B cell (primary cell): ENCODE measurements at regions not wholly inside any gene's neighbourhood (a gene's known extent, or its start where the extent isn't known, plus 50 kb on each side); places are given as distances from the start of the nearest gene placed in this dataset.

Experiments
- ATAC-seq: fragments of 200-7000 bp; cut with Tn5 transposase; one replicate; pipeline ENCODE4 v1.10.0; 2021; ENCODE audit warnings: low read depth, mild to moderate bottlenecking, moderate number of reproducible peaks, moderate library complexity
- CTCF ChIA-PET: fragments of 350-600 bp; sonication (Branson Sonifier 250); formaldehyde crosslinking; loops from one replicate; lab custom pipeline; 2021; ENCODE audit warnings: antibody characterized with exemption, inconsistent platforms; lab: Charles Lee
- POLR2A ChIA-PET: fragments of 350-600 bp; sonication (Branson Sonifier 250); formaldehyde crosslinking; loops from one replicate; lab custom pipeline; 2021; ENCODE audit warnings: antibody characterized with exemption; lab: Charles Lee
- DNase-seq: peaks from one replicate; pipeline ENCODE4 v3.0.0; 2013
- H2AFZ ChIP-seq: 2 replicates; pipeline ENCODE4 v1.6.1; 2012; ENCODE audit warnings: mild to moderate bottlenecking, low read depth, low read length; ENCODE audit not compliant: insufficient read depth, poor library complexity, severe bottlenecking
- H3K27ac ChIP-seq, 2 donors: 1 replicate in 1 of 2; 2 replicates in 1 of 2; pipeline ENCODE4 v1.5.1; 2012 to 2013; ENCODE audit warnings: low read length in 2 of 2, mild to moderate bottlenecking in 2 of 2, moderate library complexity in 1 of 2
- H3K27me3 ChIP-seq, 4 experiments: fragments of 200-600 bp in 1 of 4; sonication (generic) in 1 of 4; replicated peaks in 1 of 4; 1 replicate in 2 of 4; 2 replicates in 2 of 4; pipeline versions ENCODE4 v1.6.1 to v1.7.0; 2013 to 2016; ENCODE audit warnings: low read length in 3 of 4, mild to moderate bottlenecking in 2 of 4, mixed read lengths in 1 of 4, moderate library complexity in 1 of 4; ENCODE audit not compliant: insufficient read depth in 4 of 4, control insufficient read depth in 3 of 4; ENCODE audit errors: control extremely low read depth in 1 of 4
- H3K36me3 ChIP-seq, 2 experiments: replicated peaks in 1 of 2; 1 replicate in 1 of 2; 2 replicates in 1 of 2; pipeline versions ENCODE4 v1.6.1 to v1.7.1; 2013; ENCODE audit warnings: low read length in 1 of 2; ENCODE audit not compliant: insufficient read depth in 2 of 2, control insufficient read depth in 1 of 2; ENCODE audit errors: control extremely low read depth in 1 of 2, extremely low read depth in 1 of 2
- H3K4me1 ChIP-seq, 2 donors: fragments of 200-600 bp in 1 of 2; sonication (generic) in 1 of 2; 1 replicate in 1 of 2; 2 replicates in 1 of 2; pipeline versions ENCODE4 v1.5.1 to v1.6.1; 2013 to 2017; ENCODE audit warnings: low read length in 2 of 2; ENCODE audit not compliant: control insufficient read depth in 2 of 2, insufficient read depth in 2 of 2
- H3K4me2 ChIP-seq: replicated peaks from 2 replicates; pipeline ENCODE3; 2012; ENCODE audit warnings: mild to moderate bottlenecking, low read depth, low read length; ENCODE audit not compliant: poor library complexity, severe bottlenecking
- H3K4me3 ChIP-seq, 5 experiments: fragments of 200-600 bp in 1 of 5; sonication (generic) in 1 of 5; 1 replicate in 3 of 5; 2 replicates in 2 of 5; pipeline versions ENCODE4 v1.5.1 to v1.7.0; 2011 to 2016; ENCODE audit warnings: low read length in 4 of 5, mild to moderate bottlenecking in 4 of 5, low read depth in 2 of 5, control low read depth in 1 of 5, moderate library complexity in 1 of 5; ENCODE audit not compliant: insufficient read depth in 1 of 5; ENCODE audit errors: control extremely low read depth in 1 of 5, extremely low read depth in 1 of 5
- H3K79me2 ChIP-seq: fragments of 200-600 bp; sonication (generic); one replicate; pipeline ENCODE4 v1.6.0; 2016; ENCODE audit warnings: low read length; ENCODE audit not compliant: control insufficient read depth, insufficient read depth
- H3K9ac ChIP-seq: fragments of 200-600 bp; sonication (generic); 2 replicates; pipeline ENCODE4 v1.6.1; 2017; ENCODE audit warnings: mild to moderate bottlenecking, low read length, moderate library complexity
- H3K9me3 ChIP-seq, 3 donors: one replicate each; pipeline versions ENCODE4 v1.6.1 to v1.7.1; 2013; ENCODE audit warnings: low read length in 2 of 3; ENCODE audit not compliant: control insufficient read depth in 2 of 3, insufficient read depth in 1 of 3; ENCODE audit errors: control extremely low read depth in 1 of 3
- H4K20me1 ChIP-seq: 2 replicates; pipeline ENCODE4 v1.6.0; 2012; ENCODE audit warnings: mild to moderate bottlenecking, low read length; ENCODE audit not compliant: insufficient read depth, control insufficient read depth, poor library complexity, severe bottlenecking
- H3K27ac Mint-ChIP-seq: one replicate; pipeline ENCODE4 v1.8.0; 2021; ENCODE audit warnings: mixed read lengths
- H3K27me3 Mint-ChIP-seq: one replicate; pipeline ENCODE4 v1.8.0; 2021; ENCODE audit warnings: mixed read lengths
- H3K4me1 Mint-ChIP-seq: one replicate; pipeline ENCODE4 v1.8.0; 2021; ENCODE audit warnings: mixed read lengths
- H3K4me3 Mint-ChIP-seq: one replicate; pipeline ENCODE4 v1.8.0; 2021; ENCODE audit warnings: mixed read lengths
- H3K9me3 Mint-ChIP-seq: one replicate; pipeline ENCODE4 v1.8.0; 2022; ENCODE audit warnings: mixed read lengths; ENCODE audit not compliant: insufficient read depth
- CTCF ChIP-seq: fragments of 200-600 bp; IDR thresholded peaks from one replicate; pipeline ENCODE4 v1.8.0; 2022; ENCODE audit warnings: antibody characterized with exemption, mild to moderate bottlenecking
- EZH2 ChIP-seq: IDR thresholded peaks from 2 replicates; pipeline ENCODE4 v1.6.1; 2012; ENCODE audit warnings: borderline replicate concordance, low read depth, mild to moderate bottlenecking, moderate library complexity, low read length; ENCODE audit not compliant: insufficient read depth, poor library complexity, severe bottlenecking
- WGBS: methylation state at CpG from one replicate; pipeline ENCODE4 v1.1.5; 2013; ENCODE audit warnings: missing lambda C conversion rate; ENCODE audit not compliant: insufficient coverage; 5-methylcytosine and 5-hydroxymethylcytosine counted together
- intact Hi-C: fragments of 100-400 bp; cut with micrococcal nuclease; formaldehyde crosslinking; loops from one replicate; pipeline ENCODE4 v1.10.0; 2022

GRCh38 chr12:115798309-115798917 lies 479.1 kb downstream of the MED13L start:
- TF ChIP-seq EZH2 = no peak
- TF ChIP-seq CTCF = no peak
- Histone ChIP-seq H3K4me1 (no peaks in the 10 kb centered on the region), H2AFZ (no peak overlapping the region), H3K4me3 (no peak overlapping the region), H3K4me2 (no peak overlapping the region), H3K27me3 (no peaks in the 10 kb centered on the region), H3K79me2 (no peaks in the 10 kb centered on the region), H3K27ac (no peak overlapping the region), H4K20me1 (no peaks in the 10 kb centered on the region), H3K36me3 (no peaks in the 10 kb centered on the region), H3K9me3 (no peaks in the 10 kb centered on the region), H3K9ac (no peak overlapping the region)
- Mint-ChIP-seq H3K27me3 (peaks cover 9% of the 10 kb centered on the region), H3K4me3 (no peak overlapping the region), H3K27ac (no peak overlapping the region), H3K4me1 (no peaks in the 10 kb centered on the region), H3K9me3 (no peaks in the 10 kb centered on the region)
- 96% methylated on average over 4 of the region's 4 CpGs for WGBS
- no peak for ATAC-seq
- ChIA-PET POLR2A (no interaction called here), CTCF (no interaction called here)
- intact Hi-C loops = no loop called here
- no peak for DNase-seq

- no peak for DNase-seq
- no peaks in the 10 kb centered on the region for H3K79me2 ChIP-seq
- Mint-ChIP-seq H3K27ac (no peak overlapping the region), H3K9me3 (no peaks in the 10 kb centered on the region), H3K27me3 (peaks cover 14% of the 10 kb centered on the region), H3K4me1 (no peaks in the 10 kb centered on the region), H3K4me3 (no peak overlapping the region)
- POLR2A ChIA-PET = no interaction called here
- no peaks in the 10 kb centered on the region for H3K36me3 ChIP-seq
- no peak overlapping the region for H3K9ac ChIP-seq
- H3K4me2 ChIP-seq = no peak overlapping the region
- intact Hi-C loops = no loop called here
- CTCF ChIA-PET = no interaction called here
- H3K9me3 ChIP-seq = no peaks in the 10 kb centered on the region
- no peaks in the 10 kb centered on the region for H4K20me1 ChIP-seq
- H3K4me1 ChIP-seq = no peaks in the 10 kb centered on the region
- H3K27ac ChIP-seq = no peak overlapping the region
- 86% methylated on average over 4 of the region's 6 CpGs for whole genome bisulfite sequencing
- TF ChIP-seq CTCF (no peak), EZH2 (no peak)
- H2AFZ ChIP-seq = no peak overlapping the region
- H3K4me3 ChIP-seq = no peak overlapping the region
- H3K27me3 ChIP-seq = no peaks in the 10 kb centered on the region
- ATAC-seq = no peak
Measured at GRCh38 chr12:115794659-115795081, 482.8 kb downstream of the MED13L start.
